Spleen (tissue), 7 donors: ENCODE measurements at regions not wholly inside any gene's neighbourhood (a gene's known extent, or its start where the extent isn't known, plus 50 kb on each side); places are given as distances from the start of the nearest gene placed in this dataset.

Experiments used
- CTCF ChIP-seq, 11 experiments: fragments of 200-600 bp in 7 of 11; fragments of 450-650 bp in 4 of 11; sonication (generic) in 4 of 11; IDR thresholded peaks in 8 of 11; conservative IDR thresholded peaks in 3 of 11; 1 replicate in 7 of 11; 2 replicates in 4 of 11; pipeline versions ENCODE4 v1.4.0 to v1.8.0; 2016 to 2021; ENCODE audit warnings: antibody characterized with exemption in 11 of 11, inconsistent platforms in 4 of 11, mild to moderate bottlenecking in 1 of 11
- POLR2A ChIP-seq, 3 donors: fragments of 450-650 bp; IDR thresholded peaks; one replicate each; pipeline ENCODE4 v1.5.1; 2017; ENCODE audit warnings: antibody characterized with exemption in 3 of 3, mild to moderate bottlenecking in 1 of 3
- POLR2AphosphoS5 ChIP-seq, 3 donors: sonication (generic); formaldehyde crosslinking; IDR thresholded peaks; one replicate each; pipeline ENCODE4 v1.5.1; 2017; ENCODE audit warnings: antibody characterized with exemption in 3 of 3
- donor health status: DM: no; HTN: no; CAD: no; lungs with moderate emphysema.
- donor health status: DM: no; HTN: no; CAD: no.
- donor health status: DM: no; HTN: no; CAD: no.

GRCh38 chr3:81394651-81395524 lies 366.6 kb downstream of the GBE1 start:
- no peak for TF ChIP-seq CTCF (IDR thresholded peaks at IDR 0.05 in 8 of 11, conservative IDR thresholded peaks at IDR 0.05 in 3 of 11)
- no peak for TF ChIP-seq POLR2A (IDR thresholded peaks at IDR 0.05)
- no peak for TF ChIP-seq POLR2AphosphoS5 (IDR thresholded peaks at IDR 0.05)
